ENCODE measurements at regions not wholly inside any gene's neighbourhood (a gene's known extent, or its start where the extent isn't known, plus 50 kb on each side); places are given as distances from the start of the nearest gene placed in this dataset.

DNA sequence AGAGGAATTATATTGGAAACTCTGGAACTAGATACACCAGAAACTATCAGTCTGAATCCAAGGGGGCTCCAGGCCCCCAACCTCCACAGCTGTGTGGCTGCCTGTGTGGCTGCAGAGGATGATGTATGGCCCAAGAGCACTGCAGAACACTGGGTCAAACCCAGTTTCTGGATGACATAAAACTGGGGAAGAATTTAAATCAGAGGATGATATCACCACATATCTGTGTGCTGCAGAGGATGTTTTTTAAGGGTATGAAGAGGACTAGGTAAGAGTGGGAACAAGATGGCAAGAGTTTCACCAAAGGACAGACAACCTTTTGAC is 226.4 kb downstream of the SUCLA2 start:
- TF ChIP-seq, protein P1, sequence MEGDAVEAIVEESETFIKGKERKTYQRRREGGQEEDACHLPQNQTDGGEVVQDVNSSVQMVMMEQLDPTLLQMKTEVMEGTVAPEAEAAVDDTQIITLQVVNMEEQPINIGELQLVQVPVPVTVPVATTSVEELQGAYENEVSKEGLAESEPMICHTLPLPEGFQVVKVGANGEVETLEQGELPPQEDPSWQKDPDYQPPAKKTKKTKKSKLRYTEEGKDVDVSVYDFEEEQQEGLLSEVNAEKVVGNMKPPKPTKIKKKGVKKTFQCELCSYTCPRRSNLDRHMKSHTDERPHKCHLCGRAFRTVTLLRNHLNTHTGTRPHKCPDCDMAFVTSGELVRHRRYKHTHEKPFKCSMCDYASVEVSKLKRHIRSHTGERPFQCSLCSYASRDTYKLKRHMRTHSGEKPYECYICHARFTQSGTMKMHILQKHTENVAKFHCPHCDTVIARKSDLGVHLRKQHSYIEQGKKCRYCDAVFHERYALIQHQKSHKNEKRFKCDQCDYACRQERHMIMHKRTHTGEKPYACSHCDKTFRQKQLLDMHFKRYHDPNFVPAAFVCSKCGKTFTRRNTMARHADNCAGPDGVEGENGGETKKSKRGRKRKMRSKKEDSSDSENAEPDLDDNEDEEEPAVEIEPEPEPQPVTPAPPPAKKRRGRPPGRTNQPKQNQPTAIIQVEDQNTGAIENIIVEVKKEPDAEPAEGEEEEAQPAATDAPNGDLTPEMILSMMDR (IDR thresholded peaks at IDR 0.05; ENCODE audit: low read depth, low read length, missing control alignments) = no peak
- H3K4me3 ChIP-seq (ENCODE audit: low read depth, low read length) = no peak overlapping the region
- H3K27ac ChIP-seq = no peak overlapping the region
- H3K36me3 ChIP-seq (replicated peaks) = no peaks in the 10 kb centered on the region
- in situ Hi-C loops (cut with HindIII; ENCODE audit: low pct_ligation_motif_present, low sequenced_read_pairs) = no loop called here
- DNase-seq = no peak
- H3K27me3 ChIP-seq (replicated peaks) = no peaks in the 10 kb centered on the region

DNA sequence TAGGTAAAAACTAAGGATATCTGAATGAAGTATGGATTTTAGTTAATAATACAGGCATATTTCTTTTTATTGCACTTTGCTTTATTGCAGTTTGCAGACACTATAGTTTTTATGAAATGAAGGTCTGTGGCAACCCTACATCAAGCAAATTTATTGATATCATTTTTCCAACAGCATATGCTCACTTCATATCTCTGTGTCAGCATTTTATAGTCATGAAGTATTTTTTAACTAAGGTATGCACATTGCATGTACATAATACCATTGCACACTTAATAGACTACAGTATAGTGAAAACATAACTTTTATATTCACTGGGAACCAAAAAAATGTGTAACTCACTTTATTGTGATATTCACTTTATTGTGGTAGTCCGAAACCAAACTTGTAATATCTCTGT is 236.3 kb downstream of the SUCLA2 start:
- Histone ChIP-seq H3K27me3 (replicated peaks) (no peaks in the 10 kb centered on the region), H3K27ac (no peak overlapping the region), H3K4me3 (ENCODE audit: low read depth, low read length) (no peak overlapping the region), H3K36me3 (replicated peaks) (no peaks in the 10 kb centered on the region)
- DNase-seq = no peak
- in situ Hi-C loops (cut with HindIII; ENCODE audit: low pct_ligation_motif_present, low sequenced_read_pairs) = no loop called here
- TF ChIP-seq, protein P1 (IDR thresholded peaks at IDR 0.05; ENCODE audit: low read depth, low read length, missing control alignments) = no peak

DNA sequence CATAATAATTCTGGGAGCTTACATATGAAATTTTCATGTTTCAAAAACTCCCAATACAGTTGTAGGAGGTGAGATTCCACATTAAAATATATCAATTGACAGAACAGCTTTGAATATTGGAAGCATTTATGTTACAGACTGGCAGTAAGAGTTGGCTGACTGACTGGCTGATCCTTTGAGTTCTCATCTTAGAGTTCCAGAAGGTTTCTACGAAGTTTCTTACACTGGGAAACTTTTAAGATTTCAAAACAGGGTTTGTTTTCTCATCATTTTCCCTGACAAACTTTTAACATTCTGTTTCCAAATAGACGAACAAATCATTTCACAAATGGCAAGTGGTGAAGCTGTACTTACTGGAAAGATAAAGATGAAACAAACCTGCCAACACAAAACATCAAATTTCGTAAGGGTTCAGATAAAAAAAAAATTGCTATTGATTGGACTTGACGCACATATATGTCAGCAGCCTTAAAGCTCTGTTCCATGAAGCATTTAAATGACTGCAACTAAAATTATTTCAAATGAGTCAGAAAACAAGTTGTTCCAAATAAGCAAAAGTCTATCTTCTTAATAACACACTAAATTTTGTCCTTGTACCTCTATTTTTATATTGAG is 243.5 kb downstream of the SUCLA2 start:
- Histone ChIP-seq H3K27me3 (replicated peaks) (no peaks in the 10 kb centered on the region), H3K27ac (no peak overlapping the region), H3K4me3 (ENCODE audit: low read depth, low read length) (no peak overlapping the region), H3K36me3 (replicated peaks) (no peaks in the 10 kb centered on the region)
- TF ChIP-seq, protein P1 (IDR thresholded peaks at IDR 0.05; ENCODE audit: low read depth, low read length, missing control alignments) = no peak
- DNase-seq = no peak
- in situ Hi-C loops (cut with HindIII; ENCODE audit: low pct_ligation_motif_present, low sequenced_read_pairs) = no loop called here

DNA sequence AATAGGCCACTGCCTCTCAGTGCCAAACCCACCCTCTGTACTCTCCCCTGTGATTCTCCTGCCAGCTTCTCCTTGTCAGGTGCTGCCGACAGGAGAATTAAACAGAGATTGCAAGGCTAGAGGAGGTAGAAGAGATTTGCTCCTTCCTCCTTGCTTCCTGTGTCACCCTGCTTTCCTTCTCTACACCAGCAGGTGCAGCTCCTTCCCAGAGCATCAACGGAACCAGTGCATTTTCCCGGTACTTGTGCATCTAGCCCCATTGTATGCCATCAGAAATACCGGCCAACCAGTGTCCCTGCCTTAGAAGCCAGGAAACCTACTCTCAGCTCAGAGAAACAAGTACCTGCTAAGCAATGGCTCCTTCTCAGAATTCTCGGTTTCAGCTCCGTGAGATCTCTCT is 253.2 kb downstream of the SUCLA2 start:
- no peak overlapping the region for H3K27ac ChIP-seq
- in situ Hi-C loops (cut with HindIII; ENCODE audit: low pct_ligation_motif_present, low sequenced_read_pairs) = no loop called here
- no peak for DNase-seq
- H3K4me3 ChIP-seq (ENCODE audit: low read depth, low read length) = no peak overlapping the region
- TF ChIP-seq, protein P1 (IDR thresholded peaks at IDR 0.05; ENCODE audit: low read depth, low read length, missing control alignments) = no peak
- H3K36me3 ChIP-seq (replicated peaks) = no peaks in the 10 kb centered on the region
- H3K27me3 ChIP-seq (replicated peaks) = no peaks in the 10 kb centered on the region

DNA sequence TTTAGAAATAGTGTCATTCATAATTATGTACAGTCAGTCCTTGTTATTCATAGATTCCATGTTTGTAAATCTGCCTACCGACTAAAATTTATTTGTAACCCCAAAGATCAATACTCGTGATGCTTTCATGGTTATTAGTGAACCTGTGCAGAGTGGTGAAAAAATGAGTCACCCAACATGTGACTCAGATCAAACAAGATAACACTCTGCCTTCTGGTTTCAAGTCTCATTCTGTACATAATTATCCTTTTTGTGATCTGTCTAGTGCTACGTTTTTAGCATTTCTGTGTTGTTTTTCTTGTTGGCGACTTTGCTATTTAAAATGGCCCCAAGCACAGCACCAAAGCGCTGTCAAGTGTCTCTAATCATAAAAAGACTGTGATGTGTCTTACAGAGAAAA is 274.7 kb downstream of the SUCLA2 start:
- Histone ChIP-seq H3K4me3 (ENCODE audit: low read depth, low read length) (no peak overlapping the region), H3K27ac (no peak overlapping the region), H3K27me3 (replicated peaks) (no peaks in the 10 kb centered on the region), H3K36me3 (replicated peaks) (no peaks in the 10 kb centered on the region)
- DNase-seq = no peak
- in situ Hi-C loops (cut with HindIII; ENCODE audit: low pct_ligation_motif_present, low sequenced_read_pairs) = no loop called here
- TF ChIP-seq, protein P1 (IDR thresholded peaks at IDR 0.05; ENCODE audit: low read depth, low read length, missing control alignments) = no peak

DNA sequence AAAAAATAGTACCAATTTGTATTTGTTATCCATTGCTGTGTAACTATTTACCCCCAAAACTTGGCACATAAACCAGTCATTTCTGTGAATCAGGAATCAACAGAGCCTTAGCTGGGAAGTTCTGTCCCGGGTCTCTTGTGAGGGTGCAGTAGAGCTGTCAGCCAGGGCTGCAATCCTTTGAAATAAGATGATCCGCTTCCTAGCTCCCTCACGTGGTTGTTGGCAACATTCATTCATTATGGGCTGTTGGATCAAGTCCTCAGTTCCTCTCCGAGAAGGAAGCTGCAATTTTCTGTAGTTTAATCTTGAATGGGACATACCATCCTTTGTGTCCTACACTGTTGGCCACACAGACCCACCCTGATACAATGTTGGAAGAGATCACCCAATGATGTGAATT is 277.2 kb downstream of the SUCLA2 start:
- Histone ChIP-seq H3K27me3 (replicated peaks) (no peaks in the 10 kb centered on the region), H3K4me3 (ENCODE audit: low read depth, low read length) (no peak overlapping the region), H3K36me3 (replicated peaks) (no peaks in the 10 kb centered on the region), H3K27ac (no peak overlapping the region)
- TF ChIP-seq, protein P1 (IDR thresholded peaks at IDR 0.05; ENCODE audit: low read depth, low read length, missing control alignments) = no peak
- DNase-seq = no peak
- in situ Hi-C loops (cut with HindIII; ENCODE audit: low pct_ligation_motif_present, low sequenced_read_pairs) = no loop called here
